ENCODE measurements at regions not wholly inside any gene's neighbourhood (a gene's known extent, or its start where the extent isn't known, plus 50 kb on each side); places are given as distances from the start of the nearest gene placed in this dataset.

GRCh38 chr16:79765431-79765830, 164.9 kb upstream of the MAF start:
- Histone ChIP-seq H3K36me3 (no peaks in the 10 kb centered on the region), H3K4me3 (no peak overlapping the region), H3K27me3 (no peaks in the 10 kb centered on the region), H3K27ac (no peak overlapping the region), H3K4me1 (peaks cover 0 to 31% (median 11%) of the 10 kb centered on the region in 12 donors), H3K9me3 (no peaks in the 10 kb centered on the region)
- no peak for DNase-seq
- no peak for ATAC-seq
- TF ChIP-seq POLR2A (IDR thresholded peaks at IDR 0.05) (no peak), CTCF (IDR thresholded peaks at IDR 0.05) (no peak)
- 47 to 67% (median 52%) methylated on average over 1 of the region's 1 CpG for WGBS, 4 donors
- intact Hi-C loops (cut with DNase I): loop anchor here in 4 of 10 donors (5.0 to 10.0 kb wide), 4 partner anchors 161 to 319 kb away; partner anchors contain the start of gene MAF (in 3 of the 4)

GRCh38 chr16:79764415-79765110, 164.0 kb upstream of the MAF start:
- TF ChIP-seq POLR2A (IDR thresholded peaks at IDR 0.05) (no peak), CTCF (IDR thresholded peaks at IDR 0.05) (no peak)
- Histone ChIP-seq H3K4me1 (peaks cover 0 to 25% (median 9%) of the 10 kb centered on the region in 12 donors), H3K4me3 (no peak overlapping the region), H3K27me3 (no peaks in the 10 kb centered on the region), H3K27ac (no peak overlapping the region), H3K36me3 (no peaks in the 10 kb centered on the region), H3K9me3 (no peaks in the 10 kb centered on the region)
- DNase-seq: no peak
- ATAC-seq: no peak
- intact Hi-C loops (cut with DNase I): loop anchor here in 4 of 10 donors (5.0 to 10.0 kb wide), 4 partner anchors 160 to 320 kb away; partner anchors contain the start of gene MAF (in 3 of the 4)
- WGBS, 4 donors: 74 to 85% (median 81%) methylated on average over 7 to 8 of the region's 8 CpGs

GRCh38 chr16:79762217-79762616, 161.7 kb upstream of the MAF start:
- Histone ChIP-seq H3K36me3 (no peaks in the 10 kb centered on the region), H3K27ac (no peak overlapping the region), H3K4me1 (peaks cover 0 to 3% (median 0%) of the 10 kb centered on the region in 12 donors), H3K4me3 (no peak overlapping the region), H3K27me3 (no peaks in the 10 kb centered on the region), H3K9me3 (no peaks in the 10 kb centered on the region)
- ATAC-seq: no peak
- 33 to 100% (median 98%) methylated on average over 3 of the region's 3 CpGs for WGBS, 4 donors
- DNase-seq: no peak
- no peak for TF ChIP-seq CTCF (IDR thresholded peaks at IDR 0.05)
- TF ChIP-seq POLR2A (IDR thresholded peaks at IDR 0.05): no peak
- intact Hi-C loops (cut with DNase I): loop anchor here in 1 of 10 donors (10.0 kb wide), 2 partner anchors 157 to 323 kb away; partner anchors contain the start of gene MAF

GRCh38 chr16:79758615-79759346, 158.2 kb upstream of the MAF start:
- ATAC-seq: peak in 1 of 4 donors; percentile 45
- Histone ChIP-seq H3K27ac (peak overlapping the region in 1 of 12 donors; percentile 54), H3K4me1 (peaks cover 0 to 14% (median 7%) of the 10 kb centered on the region in 12 donors), H3K4me3 (no peak overlapping the region), H3K27me3 (no peaks in the 10 kb centered on the region), H3K9me3 (no peaks in the 10 kb centered on the region), H3K36me3 (no peaks in the 10 kb centered on the region)
- DNase-seq: no peak
- intact Hi-C loops (cut with DNase I): loop anchor here in 1 of 10 donors (10.0 kb wide), 1 partner anchor 246 kb away; no protein-coding TSS in a partner anchor
- WGBS, 4 donors: 67 to 79% (median 77%) methylated on average over 15 of the region's 15 CpGs
- TF ChIP-seq POLR2A (IDR thresholded peaks at IDR 0.05) (no peak), CTCF (IDR thresholded peaks at IDR 0.05) (no peak)
